ENCODE measurements at regions not wholly inside any gene's neighbourhood (a gene's known extent, or its start where the extent isn't known, plus 50 kb on each side); places are given as distances from the start of the nearest gene placed in this dataset.

- TF ChIP-seq CTCF (IDR thresholded peaks at IDR 0.05) (no peak), POLR2A (IDR thresholded peaks at IDR 0.05) (no peak)
These were observed 493.0 kb upstream of the FAM241A start for GRCh38 chr4:111652236-111652635.
